ENCODE measurements at regions not wholly inside any gene's neighbourhood (a gene's known extent, or its start where the extent isn't known, plus 50 kb on each side); places are given as distances from the start of the nearest gene placed in this dataset.

- TF ChIP-seq USF2 (IDR thresholded peaks at IDR 0.05; ENCODE audit: low read length) (no peak), CHD2 (IDR thresholded peaks at IDR 0.05; ENCODE audit: low read length) (no peak), CTCF (IDR thresholded peaks at IDR 0.05; ENCODE audit: control extremely low read depth in 1 of 3, insufficient read depth in 1 of 3, low read depth in 1 of 3, low read length in 3 of 3) (peak in 1 of 3 experiments; percentile 10; a peak in 1 of 4 replicates), SIN3A (conservative IDR thresholded peaks at IDR 0.05 in 1 of 2, IDR thresholded peaks at IDR 0.05 in 1 of 2; ENCODE audit: low read depth in 1 of 2, low read length in 2 of 2) (0 out of 4 replicates have a peak, but pooled peaks have one; percentile 47 to 49), EZH2 (IDR thresholded peaks at IDR 0.05; ENCODE audit: low read depth, low read length, severe bottlenecking) (no peak), JUND (IDR thresholded peaks at IDR 0.05; ENCODE audit: low read length) (no peak), BRCA1 (IDR thresholded peaks at IDR 0.05; ENCODE audit: low read depth, low read length) (no peak), BACH1 (IDR thresholded peaks at IDR 0.05; ENCODE audit: low read length) (no peak), SIX5 (IDR thresholded peaks at IDR 0.05; ENCODE audit: low read depth, low read length) (no peak), CBX8 (IDR thresholded peaks at IDR 0.05; ENCODE audit: borderline replicate concordance, low read depth, low read length) (no peak), RNF2 (IDR thresholded peaks at IDR 0.05; ENCODE audit: borderline replicate concordance, low read depth, low read length, missing control alignments, poor library complexity, severe bottlenecking) (no peak), ZNF274 (IDR thresholded peaks at IDR 0.05; ENCODE audit: borderline replicate concordance, extremely low read depth, low read length) (no peak), MAX (IDR thresholded peaks at IDR 0.05) (no peak)
Measured at GRCh38 chr9:129549139-129549538, 71.8 kb downstream of the C9orf50 start.
